ENCODE measurements at regions not wholly inside any gene's neighbourhood (a gene's known extent, or its start where the extent isn't known, plus 50 kb on each side); places are given as distances from the start of the nearest gene placed in this dataset.

- no peak for TF ChIP-seq CTCF (conservative IDR thresholded peaks at IDR 0.05; ENCODE audit: low read depth, low read length)
- DNase-seq (ENCODE audit: low read depth): peak; percentile 5
- no peak overlapping the region for H3K4me3 ChIP-seq (ENCODE audit: low read depth, low read length)
These were observed 243.5 kb upstream of the PREP start for GRCh38 chr6:105646391-105646867.

DNA sequence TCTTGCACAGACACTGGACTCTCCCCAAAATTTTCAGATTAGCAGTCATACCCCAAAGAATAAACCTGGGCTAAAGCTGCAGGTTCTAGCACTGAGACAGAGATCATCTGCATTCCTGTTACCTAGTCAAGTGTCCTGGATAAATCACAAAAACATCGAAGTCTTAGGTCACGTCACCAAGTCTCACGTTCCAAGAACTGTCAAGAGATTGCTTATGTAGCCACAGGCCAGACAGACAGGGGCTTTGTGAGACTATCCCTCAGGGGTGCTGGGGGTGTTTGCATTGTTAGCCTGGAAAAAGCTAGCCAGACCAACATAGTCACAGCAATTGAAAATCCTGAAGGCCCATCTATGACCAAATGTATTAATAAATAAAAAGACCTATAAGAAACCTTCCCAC, 243.1 kb upstream of the PREP start:
- DNase-seq (ENCODE audit: low read depth): no peak
- H3K4me3 ChIP-seq (ENCODE audit: low read depth, low read length): no peak overlapping the region
- TF ChIP-seq CTCF (conservative IDR thresholded peaks at IDR 0.05; ENCODE audit: low read depth, low read length): no peak

DNA sequence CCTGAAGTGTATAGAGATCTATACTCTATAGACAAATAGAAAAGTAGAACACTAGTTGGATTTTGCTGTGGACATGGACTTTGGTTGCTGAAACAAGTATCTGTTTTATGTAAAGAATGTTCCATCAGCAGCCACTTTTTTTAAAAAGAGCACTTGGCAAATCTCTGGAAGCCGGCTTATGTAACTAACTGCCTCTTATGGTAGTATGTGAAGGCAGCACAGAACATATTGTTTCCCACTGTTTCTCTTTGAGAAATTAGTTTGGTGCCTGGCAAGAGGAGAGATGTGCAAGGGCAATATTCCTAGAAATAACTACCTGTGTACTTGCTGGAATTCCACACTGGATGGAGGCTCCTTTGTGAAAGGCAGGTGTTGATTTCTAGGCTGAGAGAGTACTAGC, 242.3 kb upstream of the PREP start:
- TF ChIP-seq CTCF (conservative IDR thresholded peaks at IDR 0.05; ENCODE audit: low read depth, low read length): no peak
- DNase-seq (ENCODE audit: low read depth): peak; percentile 9
- H3K4me3 ChIP-seq (ENCODE audit: low read depth, low read length): no peak overlapping the region

DNA sequence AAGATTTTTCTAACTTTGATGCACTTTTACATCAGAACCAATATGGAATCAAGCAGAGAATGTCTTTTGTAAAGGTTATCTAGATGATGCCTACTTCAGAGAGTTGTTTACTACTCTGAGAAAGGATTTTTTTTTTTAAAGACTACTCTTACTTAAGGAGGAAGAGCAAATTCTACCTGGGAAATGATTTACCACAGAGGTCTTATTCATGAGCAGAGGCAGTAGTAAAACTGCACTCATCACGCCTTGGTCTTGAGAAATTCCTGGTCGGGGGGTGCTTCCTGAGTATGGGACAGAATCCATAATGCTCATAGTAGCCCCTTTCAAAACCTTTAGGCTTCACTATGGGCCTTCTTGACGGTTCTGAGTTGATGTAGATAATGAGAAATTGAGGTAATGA, 241.8 kb upstream of the PREP start:
- no peak overlapping the region for H3K4me3 ChIP-seq (ENCODE audit: low read depth, low read length)
- TF ChIP-seq CTCF (conservative IDR thresholded peaks at IDR 0.05; ENCODE audit: low read depth, low read length): no peak
- DNase-seq (ENCODE audit: low read depth): no peak

GRCh38 chr6:105644073-105644489, 241.2 kb upstream of the PREP start:
- DNase-seq (ENCODE audit: low read depth): peak; percentile 7
- no peak overlapping the region for H3K4me3 ChIP-seq (ENCODE audit: low read depth, low read length)
- TF ChIP-seq CTCF (conservative IDR thresholded peaks at IDR 0.05; ENCODE audit: low read depth, low read length): peak; percentile 34

DNA sequence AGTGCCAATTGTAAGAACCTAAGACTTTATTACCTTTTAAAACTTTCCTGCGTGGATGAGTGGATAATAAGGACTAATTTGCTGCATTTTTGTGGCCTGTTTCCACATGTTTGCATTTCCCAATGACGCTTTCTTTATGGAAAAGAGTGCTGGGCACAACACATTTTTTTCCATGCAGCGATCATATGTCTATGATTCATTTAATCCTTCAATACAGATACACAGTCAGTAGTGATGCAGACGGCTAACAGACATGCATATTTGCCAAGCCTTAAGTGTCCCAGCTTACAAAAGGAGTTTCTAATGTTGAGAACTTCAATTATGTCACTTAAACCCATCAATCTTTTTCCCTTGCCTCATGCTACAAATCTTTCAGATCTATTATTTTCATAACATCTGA, 239.8 kb upstream of the PREP start:
- H3K4me3 ChIP-seq (ENCODE audit: low read depth, low read length): no peak overlapping the region
- DNase-seq (ENCODE audit: low read depth): peak; percentile 13
- TF ChIP-seq CTCF (conservative IDR thresholded peaks at IDR 0.05; ENCODE audit: low read depth, low read length): no peak

- H3K4me3 ChIP-seq (ENCODE audit: low read depth, low read length): no peak overlapping the region
- no peak for TF ChIP-seq CTCF (conservative IDR thresholded peaks at IDR 0.05; ENCODE audit: low read depth, low read length)
- DNase-seq (ENCODE audit: low read depth): no peak
These were observed 238.6 kb upstream of the PREP start for GRCh38 chr6:105641504-105641903.

Measured in choroid plexus epithelial cell (primary cell).